ENCODE measurements at regions not wholly inside any gene's neighbourhood (a gene's known extent, or its start where the extent isn't known, plus 50 kb on each side); places are given as distances from the start of the nearest gene placed in this dataset.

DNA sequence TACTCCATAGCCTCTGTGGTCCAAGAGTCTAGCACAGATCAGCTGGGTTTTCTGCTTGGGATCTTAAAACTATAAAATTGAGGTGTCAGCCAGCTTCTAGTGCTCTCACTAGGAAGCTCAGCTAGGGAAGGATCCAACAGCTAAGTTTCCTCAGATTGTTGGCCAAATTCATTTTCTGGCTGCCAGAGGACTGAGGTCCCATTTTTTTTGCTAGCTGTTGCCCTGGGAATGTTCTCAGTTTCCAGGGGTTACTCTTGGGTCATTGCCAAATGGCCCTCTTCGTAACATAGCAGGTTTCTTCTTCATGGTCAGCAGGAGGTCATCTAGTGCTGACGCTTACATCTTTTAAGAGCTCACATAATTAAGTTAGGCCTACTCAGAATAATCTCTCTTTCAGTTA lies 2178.2 kb downstream of the ARAP2 start:
- no peak for TF ChIP-seq POLR2AphosphoS5 (IDR thresholded peaks at IDR 0.05)
- TF ChIP-seq POLR2A (IDR thresholded peaks at IDR 0.05): no peak
